Spleen (tissue), 11 donors: ENCODE measurements at regions not wholly inside any gene's neighbourhood (a gene's known extent, or its start where the extent isn't known, plus 50 kb on each side); places are given as distances from the start of the nearest gene placed in this dataset.

ENCODE experiments used
- DNase-seq: peaks from one replicate; pipeline ENCODE4 v3.0.0-alpha.2; 2020
- H3K27ac ChIP-seq, 8 donors: fragments of 200-600 bp; sonication (generic) in 7 of 8; 1 replicate in 4 of 8; 2 replicates in 4 of 8; pipeline versions ENCODE4 v1.5.0 to v1.8.0; 2016 to 2021; ENCODE audit warnings: inconsistent platforms in 4 of 8, mild to moderate bottlenecking in 4 of 8, moderate library complexity in 1 of 8
- H3K27me3 ChIP-seq, 7 donors: fragments of 200-600 bp; sonication (generic) in 6 of 7; replicated peaks in 1 of 7; 1 replicate in 4 of 7; 2 replicates in 3 of 7; pipeline versions ENCODE4 v1.5.0 to v1.8.0; 2016 to 2021; ENCODE audit warnings: inconsistent platforms in 3 of 7, mild to moderate bottlenecking in 1 of 7
- H3K36me3 ChIP-seq, 6 donors: fragments of 200-600 bp; sonication (generic) in 5 of 6; 1 replicate in 4 of 6; 2 replicates in 2 of 6; pipeline versions ENCODE4 v1.5.0 to v1.8.0; 2016 to 2021; ENCODE audit warnings: inconsistent platforms in 2 of 6
- H3K4me1 ChIP-seq, 6 donors: fragments of 200-600 bp; sonication (generic) in 5 of 6; 1 replicate in 3 of 6; 2 replicates in 3 of 6; pipeline versions ENCODE4 v1.5.0 to v1.8.0; 2016 to 2021; ENCODE audit warnings: inconsistent platforms in 3 of 6
- H3K4me3 ChIP-seq, 8 donors: fragments of 200-600 bp; sonication (generic) in 7 of 8; 1 replicate in 4 of 8; 2 replicates in 4 of 8; pipeline versions ENCODE4 v1.5.0 to v1.8.0; 2016 to 2021; ENCODE audit warnings: inconsistent platforms in 4 of 8, mild to moderate bottlenecking in 4 of 8, moderate library complexity in 2 of 8
- H3K9me3 ChIP-seq, 8 donors: fragments of 200-600 bp; sonication (generic) in 7 of 8; 1 replicate in 4 of 8; 2 replicates in 4 of 8; pipeline versions ENCODE4 v1.5.0 to v1.8.0; 2016 to 2021; ENCODE audit warnings: inconsistent platforms in 4 of 8
- POLR2A ChIP-seq, 3 donors: fragments of 450-650 bp; IDR thresholded peaks; one replicate each; pipeline ENCODE4 v1.5.1; 2017; ENCODE audit warnings: antibody characterized with exemption in 3 of 3, mild to moderate bottlenecking in 1 of 3
- POLR2AphosphoS5 ChIP-seq, 3 donors: sonication (generic); formaldehyde crosslinking; IDR thresholded peaks; one replicate each; pipeline ENCODE4 v1.5.1; 2017; ENCODE audit warnings: antibody characterized with exemption in 3 of 3
- WGBS, 5 donors: extraction: QIAGEN DNeasy Blood & Tissue Kit in 3 of 5; methylation state at CpG; one replicate each; pipeline versions ENCODE4 v1.1.5 to v1.1.7; 2013 to 2018; 5-methylcytosine and 5-hydroxymethylcytosine counted together
- intact Hi-C: fragments of 100-400 bp; cut with DNase I; formaldehyde crosslinking; loops from one replicate; pipeline ENCODE4 v1.15.0; 2023; ENCODE audit warnings: low total_unique reads
- TF ChIP-seq, protein P1 (sequence below), 11 experiments: fragments of 200-600 bp in 7 of 11; fragments of 450-650 bp in 4 of 11; sonication (generic) in 4 of 11; IDR thresholded peaks in 8 of 11; conservative IDR thresholded peaks in 3 of 11; 1 replicate in 7 of 11; 2 replicates in 4 of 11; pipeline versions ENCODE4 v1.4.0 to v1.8.0; 2016 to 2021; ENCODE audit warnings: antibody characterized with exemption in 11 of 11, inconsistent platforms in 4 of 11, mild to moderate bottlenecking in 1 of 11
- donor health status: healthy with polysubstance abuse.
- donor health status: DM: no; HTN: no; CAD: no; lungs with moderate emphysema.
- donor health status: DM: no; HTN: no; CAD: no.
- donor health status: Bipolar disorder and iron deficiency.
- donor health status: healthy.
- donor health status: DM: no; HTN: no; CAD: no.
- donor health status: DM: yes; HTN: yes; CAD: no.

DNA sequence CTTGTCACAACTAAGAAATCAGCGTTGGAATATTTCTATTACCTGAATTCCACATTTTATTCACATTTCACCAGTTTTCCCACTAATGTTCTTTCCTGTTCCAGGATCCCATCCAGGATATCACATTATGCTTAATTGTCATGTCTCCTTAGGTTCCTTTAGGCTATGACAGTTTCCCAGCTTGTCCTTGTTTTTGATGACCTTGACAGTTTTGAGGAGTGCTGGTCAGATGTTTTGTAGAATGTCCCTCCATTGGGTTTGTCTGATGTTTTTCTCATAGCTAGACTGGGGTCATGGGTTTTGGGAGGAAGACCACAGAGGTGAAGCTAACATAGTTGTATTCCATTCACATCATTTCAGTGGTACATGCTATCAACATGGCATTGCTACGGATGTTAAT, 80.8 kb upstream of the HEPHL1 start:
- H3K4me3 ChIP-seq = no peak overlapping the region
- intact Hi-C loops = no loop called here
- H3K27ac ChIP-seq = no peak overlapping the region
- H3K9me3 ChIP-seq = no peaks in the 10 kb centered on the region
- H3K27me3 ChIP-seq = peaks cover 0 to 18% (median 0%) of the 10 kb centered on the region in 7 donors
- no peaks in the 10 kb centered on the region for H3K36me3 ChIP-seq
- H3K4me1 ChIP-seq = no peaks in the 10 kb centered on the region
- 86 to 99% (median 90%) methylated on average over 2 of the region's 2 CpGs for WGBS, 5 donors
- no peak for DNase-seq
- no peak for TF ChIP-seq POLR2A (IDR thresholded peaks at IDR 0.05)
- TF ChIP-seq, protein P1, sequence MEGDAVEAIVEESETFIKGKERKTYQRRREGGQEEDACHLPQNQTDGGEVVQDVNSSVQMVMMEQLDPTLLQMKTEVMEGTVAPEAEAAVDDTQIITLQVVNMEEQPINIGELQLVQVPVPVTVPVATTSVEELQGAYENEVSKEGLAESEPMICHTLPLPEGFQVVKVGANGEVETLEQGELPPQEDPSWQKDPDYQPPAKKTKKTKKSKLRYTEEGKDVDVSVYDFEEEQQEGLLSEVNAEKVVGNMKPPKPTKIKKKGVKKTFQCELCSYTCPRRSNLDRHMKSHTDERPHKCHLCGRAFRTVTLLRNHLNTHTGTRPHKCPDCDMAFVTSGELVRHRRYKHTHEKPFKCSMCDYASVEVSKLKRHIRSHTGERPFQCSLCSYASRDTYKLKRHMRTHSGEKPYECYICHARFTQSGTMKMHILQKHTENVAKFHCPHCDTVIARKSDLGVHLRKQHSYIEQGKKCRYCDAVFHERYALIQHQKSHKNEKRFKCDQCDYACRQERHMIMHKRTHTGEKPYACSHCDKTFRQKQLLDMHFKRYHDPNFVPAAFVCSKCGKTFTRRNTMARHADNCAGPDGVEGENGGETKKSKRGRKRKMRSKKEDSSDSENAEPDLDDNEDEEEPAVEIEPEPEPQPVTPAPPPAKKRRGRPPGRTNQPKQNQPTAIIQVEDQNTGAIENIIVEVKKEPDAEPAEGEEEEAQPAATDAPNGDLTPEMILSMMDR (IDR thresholded peaks at IDR 0.05 in 8 of 11, conservative IDR thresholded peaks at IDR 0.05 in 3 of 11) = no peak
- no peak for TF ChIP-seq POLR2AphosphoS5 (IDR thresholded peaks at IDR 0.05)

DNA sequence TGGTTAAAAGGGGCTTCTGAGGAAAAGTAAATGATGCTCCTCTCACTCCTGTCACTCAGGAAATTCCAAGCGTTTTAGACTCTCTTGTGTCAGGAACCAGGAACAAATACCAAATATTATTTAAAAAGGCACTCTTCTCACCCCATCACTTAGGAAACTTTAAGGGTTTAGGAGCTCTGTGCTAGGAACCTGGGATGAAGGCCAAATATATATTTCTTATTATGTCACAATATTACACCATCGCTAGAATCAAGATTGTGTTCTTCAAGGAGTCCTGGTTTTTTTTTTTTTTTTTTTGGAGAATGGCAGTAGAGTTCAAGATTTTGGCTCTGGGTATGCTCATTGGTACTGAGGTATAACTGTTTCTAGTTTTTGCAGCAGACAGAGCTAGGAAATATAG, 79.0 kb upstream of the HEPHL1 start:
- no peak for DNase-seq

DNA sequence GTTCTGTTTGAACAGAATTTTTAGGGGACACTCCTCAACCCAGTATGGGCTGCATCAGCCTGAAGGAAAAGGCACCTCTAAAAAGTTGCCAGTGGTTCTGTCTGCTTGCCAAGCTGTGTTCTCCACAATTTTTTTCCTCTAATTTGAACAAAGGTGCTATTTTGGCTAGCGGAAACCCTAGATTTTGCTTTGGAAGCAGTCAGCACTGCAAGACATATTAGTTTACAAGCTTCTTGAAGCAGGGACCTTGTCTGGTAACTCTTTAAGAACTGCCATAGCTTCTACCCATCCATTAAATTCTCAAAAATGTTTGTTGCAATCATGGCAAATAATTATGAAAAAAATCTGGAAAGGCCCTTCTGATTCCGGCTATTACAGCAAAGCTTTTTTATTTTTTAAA, 75.6 kb upstream of the HEPHL1 start:
- WGBS, 5 donors = 86 to 94% (median 88%) methylated on average over 2 of the region's 2 CpGs
- H3K9me3 ChIP-seq = no peaks in the 10 kb centered on the region
- intact Hi-C loops = no loop called here
- no peaks in the 10 kb centered on the region for H3K4me1 ChIP-seq
- H3K4me3 ChIP-seq = no peak overlapping the region
- TF ChIP-seq POLR2AphosphoS5 (IDR thresholded peaks at IDR 0.05) = no peak
- TF ChIP-seq, protein P1 (IDR thresholded peaks at IDR 0.05 in 8 of 11, conservative IDR thresholded peaks at IDR 0.05 in 3 of 11) = no peak
- TF ChIP-seq POLR2A (IDR thresholded peaks at IDR 0.05) = no peak
- H3K27ac ChIP-seq = no peak overlapping the region
- no peaks in the 10 kb centered on the region for H3K27me3 ChIP-seq
- no peaks in the 10 kb centered on the region for H3K36me3 ChIP-seq
- no peak for DNase-seq

More for the DNA sequence above, 79.0 kb upstream of the HEPHL1 start:
- H3K27ac ChIP-seq = no peak overlapping the region
- H3K27me3 ChIP-seq = peaks cover 0 to 11% (median 0%) of the 10 kb centered on the region in 7 donors
- H3K36me3 ChIP-seq = no peaks in the 10 kb centered on the region
- H3K4me1 ChIP-seq = no peaks in the 10 kb centered on the region
- no peak overlapping the region for H3K4me3 ChIP-seq
- TF ChIP-seq, protein P1 (IDR thresholded peaks at IDR 0.05 in 8 of 11, conservative IDR thresholded peaks at IDR 0.05 in 3 of 11) = no peak
- TF ChIP-seq POLR2A (IDR thresholded peaks at IDR 0.05) (no peak), POLR2AphosphoS5 (IDR thresholded peaks at IDR 0.05) (no peak)
- no peaks in the 10 kb centered on the region for H3K9me3 ChIP-seq
- intact Hi-C loops = no loop called here
- 33 to 43% (median 41%) methylated on average over 2 of the region's 2 CpGs for WGBS, 5 donors

DNA sequence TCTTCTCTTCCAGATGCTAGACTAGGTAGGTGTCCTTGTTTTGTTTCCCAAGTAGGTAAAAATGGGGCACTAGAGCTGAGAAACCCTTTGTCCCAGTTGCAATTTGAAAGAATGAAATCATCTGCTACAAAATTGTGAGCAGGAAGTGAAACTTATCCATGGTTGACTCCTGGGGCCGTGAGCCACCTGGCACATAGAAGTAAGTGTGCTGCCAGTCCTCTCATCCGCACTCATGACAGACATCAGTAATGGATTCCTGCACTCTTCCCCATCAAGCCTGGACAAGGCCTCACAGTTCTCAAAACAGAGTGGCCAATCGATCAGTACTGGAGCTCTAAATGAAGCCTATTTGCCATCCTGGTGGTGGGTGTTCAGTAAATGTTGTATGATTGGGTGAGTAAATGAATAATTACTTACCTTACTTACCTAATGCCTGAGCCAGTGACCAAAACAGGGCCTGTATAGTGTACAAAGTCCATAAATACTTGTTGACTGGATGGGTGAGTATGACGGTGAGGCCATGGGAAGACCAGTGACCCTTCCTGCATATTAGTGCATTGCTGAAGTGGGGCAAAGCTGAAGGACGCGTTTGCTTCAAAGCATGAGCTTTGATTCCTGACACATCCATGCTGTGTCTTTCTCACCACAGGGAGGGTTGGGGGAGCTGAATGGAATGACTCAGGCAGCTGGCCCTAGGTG, 68.9 kb upstream of the HEPHL1 start:
- no peak for DNase-seq
- no peak overlapping the region for H3K4me3 ChIP-seq
- intact Hi-C loops = no loop called here
- H3K27me3 ChIP-seq = no peaks in the 10 kb centered on the region
- TF ChIP-seq, protein P1 (IDR thresholded peaks at IDR 0.05 in 8 of 11, conservative IDR thresholded peaks at IDR 0.05 in 3 of 11) = no peak
- TF ChIP-seq POLR2AphosphoS5 (IDR thresholded peaks at IDR 0.05) (no peak), POLR2A (IDR thresholded peaks at IDR 0.05) (no peak)
- H3K4me1 ChIP-seq = no peaks in the 10 kb centered on the region
- 72 to 90% (median 74%) methylated on average over 6 of the region's 6 CpGs for whole genome bisulfite sequencing, 5 donors
- H3K36me3 ChIP-seq = no peaks in the 10 kb centered on the region
- no peak overlapping the region for H3K27ac ChIP-seq
- peaks cover 0 to 9% (median 2%) of the 10 kb centered on the region in 8 donors for H3K9me3 ChIP-seq
